GM21390 (cell line): ENCODE measurements at regions not wholly inside any gene's neighbourhood (a gene's known extent, or its start where the extent isn't known, plus 50 kb on each side); places are given as distances from the start of the nearest gene placed in this dataset.
"Not testable (repeated sequence)": the region's sequence is repeated elsewhere in the genome, so short reads cannot be mapped to it uniquely, and the experiment has no call there.

Experiments
- ATAC-seq: cut with Tn5 transposase; IDR thresholded peaks from one replicate; pipeline ENCODE4 v1.9.1; 2021; ENCODE audit not compliant: unreplicated experiment

- ATAC-seq: not testable (repeated sequence)
These were observed 52.9 kb downstream of the CDY2A start for GRCh38 chrY:18078452-18078851.

GRCh38 chrY:18085910-18086309 is 60.3 kb downstream of the CDY2A start:
- ATAC-seq: not testable (repeated sequence)

GRCh38 chrY:18086361-18086977 is 60.9 kb downstream of the CDY2A start:
- not testable (repeated sequence) for ATAC-seq

- ATAC-seq: not testable (repeated sequence)
These were observed 62.5 kb downstream of the CDY2A start for GRCh38 chrY:18087943-18088655.

- ATAC-seq: not testable (repeated sequence)
These were observed 67.4 kb downstream of the CDY2A start for GRCh38 chrY:18092952-18093351.

- ATAC-seq: not testable (repeated sequence)
These were observed 80.1 kb downstream of the CDY2A start for GRCh38 chrY:18105691-18106090.

- not testable (repeated sequence) for ATAC-seq
These were observed 92.8 kb downstream of the CDY2A start for GRCh38 chrY:18118388-18118787.

GRCh38 chrY:18137718-18138117 is 112.1 kb downstream of the CDY2A start:
- not testable (repeated sequence) for ATAC-seq

GRCh38 chrY:18139311-18140007 is 113.9 kb downstream of the CDY2A start:
- not testable (repeated sequence) for ATAC-seq

GRCh38 chrY:18146417-18146816 is 120.8 kb downstream of the CDY2A start:
- not testable (repeated sequence) for ATAC-seq

GRCh38 chrY:18152626-18153025 is 127.0 kb downstream of the CDY2A start:
- not testable (repeated sequence) for ATAC-seq

GRCh38 chrY:18165738-18166137 is 140.2 kb downstream of the CDY2A start:
- ATAC-seq: not testable (repeated sequence)

- ATAC-seq: not testable (repeated sequence)
These were observed 150.5 kb downstream of the CDY2A start for GRCh38 chrY:18176118-18176517.

GRCh38 chrY:18188982-18189683 is 163.5 kb downstream of the CDY2A start:
- ATAC-seq: not testable (repeated sequence)

GRCh38 chrY:18237580-18237979 is 212.0 kb downstream of the CDY2A start:
- ATAC-seq: not testable (repeated sequence)

GRCh38 chrY:18262562-18262961 is 237.0 kb downstream of the CDY2A start:
- not testable (repeated sequence) for ATAC-seq

- not testable (repeated sequence) for ATAC-seq
These were observed 245.5 kb downstream of the CDY2A start for GRCh38 chrY:18271126-18271525.

GRCh38 chrY:18294353-18294752 is 252.2 kb upstream of the HSFY1 start:
- ATAC-seq: not testable (repeated sequence)

GRCh38 chrY:18298461-18298860 is 248.1 kb upstream of the HSFY1 start:
- ATAC-seq: not testable (repeated sequence)

GRCh38 chrY:18306344-18306743 is 240.2 kb upstream of the HSFY1 start:
- not testable (repeated sequence) for ATAC-seq

- not testable (repeated sequence) for ATAC-seq
These were observed 234.7 kb upstream of the HSFY1 start for GRCh38 chrY:18311853-18312252.
